Keratinocyte (primary cell): ENCODE measurements at regions not wholly inside any gene's neighbourhood (a gene's known extent, or its start where the extent isn't known, plus 50 kb on each side); places are given as distances from the start of the nearest gene placed in this dataset.

Experiments
- DNase-seq: peaks from one replicate; pipeline ENCODE4 v3.0.0-alpha.2; 2011; ENCODE audit warnings: low read depth, missing footprints, low spot score
- FAIRE-seq: peaks from 2 replicates; lab custom pipeline; 2011; peaks lifted over from hg19 to GRCh38; lab: Jason Lieb, UNC
- H2AFZ ChIP-seq: 2 replicates; pipeline ENCODE4 v1.6.0; 2012; ENCODE audit warnings: low read length, control low read depth, inconsistent platforms; ENCODE audit not compliant: control insufficient read depth
- H3K27ac ChIP-seq: 2 replicates; pipeline ENCODE4 v1.5.1; 2011; ENCODE audit warnings: low read length; ENCODE audit not compliant: control insufficient read depth, insufficient read depth
- H3K27me3 ChIP-seq: 3 replicates; pipeline ENCODE4 v1.6.0; 2011; ENCODE audit warnings: low read length; ENCODE audit not compliant: control insufficient read depth, insufficient read depth; ENCODE audit errors: extremely low read depth
- H3K36me3 ChIP-seq, 2 experiments: 2 replicates in 1 of 2; 3 replicates in 1 of 2; pipeline ENCODE4 v1.5.1; 2011; ENCODE audit warnings: low read length in 2 of 2, mild to moderate bottlenecking in 1 of 2; ENCODE audit not compliant: control insufficient read depth in 2 of 2, insufficient read depth in 2 of 2; ENCODE audit errors: extremely low read depth in 1 of 2
- H3K4me1 ChIP-seq: 3 replicates; pipeline ENCODE4 v1.5.1; 2011; ENCODE audit warnings: low read length; ENCODE audit not compliant: control insufficient read depth, insufficient read depth; ENCODE audit errors: extremely low read depth
- H3K4me2 ChIP-seq: 3 replicates; pipeline ENCODE4 v1.6.0; 2011; ENCODE audit warnings: low read depth, low read length; ENCODE audit not compliant: control insufficient read depth, insufficient read depth; ENCODE audit errors: extremely low read depth
- H3K4me3 ChIP-seq, 3 experiments: fragments of 200-600 bp in 1 of 3; sonication (generic) in 1 of 3; 2 replicates in 2 of 3; 3 replicates in 1 of 3; pipeline ENCODE4 v1.5.1; 2011 to 2016; ENCODE audit warnings: low read length in 3 of 3, mild to moderate bottlenecking in 3 of 3, control low read depth in 2 of 3, inconsistent platforms in 1 of 3, low read depth in 1 of 3, mixed read lengths in 1 of 3, mixed run types in 1 of 3, moderate library complexity in 1 of 3; ENCODE audit not compliant: control insufficient read depth in 2 of 3, insufficient read depth in 2 of 3; ENCODE audit errors: extremely low read depth in 1 of 3
- H3K79me2 ChIP-seq: 2 replicates; pipeline ENCODE4 v1.6.0; 2012; ENCODE audit warnings: low read length; ENCODE audit not compliant: control insufficient read depth, insufficient read depth
- H3K9ac ChIP-seq: 3 replicates; pipeline ENCODE4 v1.6.0; 2011; ENCODE audit warnings: low read length; ENCODE audit not compliant: control insufficient read depth, insufficient read depth; ENCODE audit errors: extremely low read depth
- H3K9me1 ChIP-seq: 3 replicates; pipeline ENCODE4 v1.6.0; 2011; ENCODE audit warnings: low read length; ENCODE audit not compliant: control insufficient read depth, insufficient read depth; ENCODE audit errors: extremely low read depth
- H3K9me3 ChIP-seq: 2 replicates; pipeline ENCODE4 v1.5.1; 2012; ENCODE audit warnings: low read depth, low read length; ENCODE audit not compliant: control insufficient read depth
- H4K20me1 ChIP-seq: 3 replicates; pipeline ENCODE4 v1.6.0; 2011; ENCODE audit warnings: low read length; ENCODE audit not compliant: control insufficient read depth, insufficient read depth; ENCODE audit errors: extremely low read depth
- EZH2 ChIP-seq: IDR thresholded peaks from one replicate; pipeline ENCODE4 v1.6.1; 2012; ENCODE audit warnings: inconsistent platforms, mild to moderate bottlenecking, low read length, moderate library complexity
- dilution Hi-C: fragments of 300-500 bp; cut with MboI; formaldehyde crosslinking; loops from one replicate; pipeline ENCODE4 v1.7.0; 2020; ENCODE audit warnings: low sequenced_read_pairs; ENCODE audit not compliant: extremely low pct_ligation_motif_present
- TF ChIP-seq, protein P1 (sequence below), 3 experiments: IDR thresholded peaks in 1 of 3; conservative IDR thresholded peaks in 1 of 3; optimal IDR thresholded peaks in 1 of 3; 2 replicates in 2 of 3; 3 replicates in 1 of 3; pipeline versions ENCODE3 to v1.5.1; 2011; ENCODE audit warnings: low read length in 3 of 3, mild to moderate bottlenecking in 3 of 3, moderate library complexity in 2 of 3, control low read depth in 1 of 3, inconsistent platforms in 1 of 3; ENCODE audit not compliant: insufficient read depth in 2 of 3; ENCODE audit errors: extremely low read depth in 1 of 3

DNA sequence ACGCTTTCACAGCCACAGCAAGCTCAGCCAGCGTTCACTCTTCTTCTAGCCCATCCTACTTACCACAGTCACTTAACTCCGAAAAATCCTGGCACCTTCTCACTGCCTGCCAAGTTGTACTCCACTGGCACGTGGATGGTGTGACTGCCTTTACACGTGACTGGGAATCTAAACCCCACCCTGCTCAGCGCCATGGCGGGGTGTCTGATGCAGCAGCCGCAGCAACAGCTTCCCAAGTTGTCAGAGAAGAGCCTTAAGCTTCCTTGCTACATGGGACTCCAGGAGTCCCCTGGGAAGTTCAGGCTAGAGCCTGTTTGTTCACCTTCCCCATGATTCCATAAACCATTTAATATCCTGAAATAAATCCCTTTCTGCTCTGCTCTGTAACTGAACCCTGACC lies 61.9 kb upstream of the FOXC1 start:
- Histone ChIP-seq H3K9ac (no peak overlapping the region), H2AFZ (no peak overlapping the region), H3K4me2 (no peak overlapping the region), H3K4me3 (no peak overlapping the region), H3K36me3 (no peaks in the 10 kb centered on the region), H3K9me3 (peaks cover 2% of the 10 kb centered on the region), H4K20me1 (no peaks in the 10 kb centered on the region), H3K4me1 (no peaks in the 10 kb centered on the region), H3K9me1 (no peaks in the 10 kb centered on the region), H3K27ac (no peak overlapping the region), H3K79me2 (no peaks in the 10 kb centered on the region), H3K27me3 (no peaks in the 10 kb centered on the region)
- dilution Hi-C loops: no loop called here
- DNase-seq (no peak), FAIRE-seq (no peak)
- TF ChIP-seq, protein P1, sequence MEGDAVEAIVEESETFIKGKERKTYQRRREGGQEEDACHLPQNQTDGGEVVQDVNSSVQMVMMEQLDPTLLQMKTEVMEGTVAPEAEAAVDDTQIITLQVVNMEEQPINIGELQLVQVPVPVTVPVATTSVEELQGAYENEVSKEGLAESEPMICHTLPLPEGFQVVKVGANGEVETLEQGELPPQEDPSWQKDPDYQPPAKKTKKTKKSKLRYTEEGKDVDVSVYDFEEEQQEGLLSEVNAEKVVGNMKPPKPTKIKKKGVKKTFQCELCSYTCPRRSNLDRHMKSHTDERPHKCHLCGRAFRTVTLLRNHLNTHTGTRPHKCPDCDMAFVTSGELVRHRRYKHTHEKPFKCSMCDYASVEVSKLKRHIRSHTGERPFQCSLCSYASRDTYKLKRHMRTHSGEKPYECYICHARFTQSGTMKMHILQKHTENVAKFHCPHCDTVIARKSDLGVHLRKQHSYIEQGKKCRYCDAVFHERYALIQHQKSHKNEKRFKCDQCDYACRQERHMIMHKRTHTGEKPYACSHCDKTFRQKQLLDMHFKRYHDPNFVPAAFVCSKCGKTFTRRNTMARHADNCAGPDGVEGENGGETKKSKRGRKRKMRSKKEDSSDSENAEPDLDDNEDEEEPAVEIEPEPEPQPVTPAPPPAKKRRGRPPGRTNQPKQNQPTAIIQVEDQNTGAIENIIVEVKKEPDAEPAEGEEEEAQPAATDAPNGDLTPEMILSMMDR (optimal IDR thresholded peaks at IDR 0.05 in 1 of 3, IDR thresholded peaks at IDR 0.05 in 1 of 3, conservative IDR thresholded peaks at IDR 0.05 in 1 of 3; ENCODE audit: extremely low read depth in 1 of 3, insufficient read depth in 2 of 3, low read length in 3 of 3): no peak
- no peak for TF ChIP-seq EZH2

DNA sequence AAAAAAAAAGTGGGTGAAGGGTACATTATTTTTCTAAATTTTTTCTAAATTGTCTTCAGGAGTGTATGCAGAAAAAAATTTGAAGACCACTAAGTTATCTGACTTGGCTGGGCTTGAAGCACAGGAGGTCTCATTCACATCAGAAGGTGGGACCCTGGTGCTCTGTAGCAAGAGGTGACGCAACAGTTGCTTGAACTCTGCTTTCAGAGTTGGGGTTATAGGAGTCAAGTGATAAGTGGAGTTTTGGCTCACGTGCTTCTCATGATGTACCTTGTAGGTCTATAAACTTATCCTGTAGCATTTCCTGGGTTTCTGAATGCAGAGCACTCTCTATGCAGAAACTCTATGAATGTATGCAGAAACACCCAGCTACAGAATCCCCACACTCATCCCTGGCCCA lies 58.5 kb upstream of the FOXC1 start:
- dilution Hi-C loops: no loop called here
- H2AFZ ChIP-seq: no peak overlapping the region
- no peaks in the 10 kb centered on the region for H3K9me1 ChIP-seq
- H3K4me2 ChIP-seq: no peak overlapping the region
- FAIRE-seq: no peak
- H3K4me3 ChIP-seq: no peak overlapping the region
- TF ChIP-seq, protein P1 (optimal IDR thresholded peaks at IDR 0.05 in 1 of 3, IDR thresholded peaks at IDR 0.05 in 1 of 3, conservative IDR thresholded peaks at IDR 0.05 in 1 of 3; ENCODE audit: extremely low read depth in 1 of 3, insufficient read depth in 2 of 3, low read length in 3 of 3): no peak
- no peak for TF ChIP-seq EZH2
- no peak overlapping the region for H3K27ac ChIP-seq
- no peak for DNase-seq
- no peaks in the 10 kb centered on the region for H3K79me2 ChIP-seq
- H3K27me3 ChIP-seq: peaks cover 4% of the 10 kb centered on the region
- H3K9ac ChIP-seq: no peak overlapping the region
- no peaks in the 10 kb centered on the region for H3K9me3 ChIP-seq
- no peaks in the 10 kb centered on the region for H4K20me1 ChIP-seq
- H3K36me3 ChIP-seq: no peaks in the 10 kb centered on the region
- H3K4me1 ChIP-seq: no peaks in the 10 kb centered on the region
